GM19397 (cell line): ENCODE measurements at regions not wholly inside any gene's neighbourhood (a gene's known extent, or its start where the extent isn't known, plus 50 kb on each side); places are given as distances from the start of the nearest gene placed in this dataset.

Experiments
- ATAC-seq: cut with Tn5 transposase; IDR thresholded peaks from one replicate; pipeline ENCODE4 v1.9.1; 2021; ENCODE audit warnings: mild to moderate bottlenecking, moderate library complexity; ENCODE audit not compliant: unreplicated experiment

- no peak for ATAC-seq
Observed at GRCh38 chr4:151603377-151603776, 157.4 kb downstream of the GATB start.

GRCh38 chr4:151604238-151604637, 156.6 kb downstream of the GATB start:
- ATAC-seq: no peak

- ATAC-seq: no peak
Observed at GRCh38 chr4:151605215-151605614, 155.6 kb downstream of the GATB start.

- no peak for ATAC-seq
Observed at GRCh38 chr4:151606061-151606460, 154.7 kb downstream of the GATB start.

GRCh38 chr4:151610229-151610628, 150.6 kb downstream of the GATB start:
- ATAC-seq: no peak

- ATAC-seq: no peak
Observed at GRCh38 chr4:151611960-151612359, 148.8 kb downstream of the GATB start.

GRCh38 chr4:151613290-151613689, 147.5 kb downstream of the GATB start:
- ATAC-seq: no peak

GRCh38 chr4:151614561-151614960, 146.2 kb downstream of the GATB start:
- ATAC-seq: no peak

- no peak for ATAC-seq
Observed at GRCh38 chr4:151618858-151619257, 141.9 kb downstream of the GATB start.

- no peak for ATAC-seq
Observed at GRCh38 chr4:151620066-151620465, 140.7 kb downstream of the GATB start.
